DND-41 (cell line): ENCODE measurements at regions not wholly inside any gene's neighbourhood (a gene's known extent, or its start where the extent isn't known, plus 50 kb on each side); places are given as distances from the start of the nearest gene placed in this dataset.

Experiments
- ATAC-seq: fragments of 200-7000 bp; cut with Tn5 transposase; 3 replicates; pipeline ENCODE4 v1.9.1; 2021; ENCODE audit warnings: low read depth; ENCODE audit not compliant: insufficient read depth
- DNase-seq: peaks from one replicate; pipeline ENCODE4 v3.0.0-alpha.2; 2020
- H2AFZ ChIP-seq: 2 replicates; pipeline ENCODE4 v1.6.0; 2012; ENCODE audit warnings: low read depth, low read length
- H3K27ac ChIP-seq: 2 replicates; pipeline ENCODE4 v1.5.1; 2012; ENCODE audit warnings: low read length, inconsistent platforms
- H3K27me3 ChIP-seq: fragments of 200-600 bp; sonication (generic); 2 replicates; pipeline ENCODE4 v1.6.0; 2012; ENCODE audit warnings: low read length, mild to moderate bottlenecking, inconsistent platforms; ENCODE audit not compliant: insufficient read depth, poor library complexity
- H3K36me3 ChIP-seq: 2 replicates; pipeline ENCODE4 v1.5.1; 2012; ENCODE audit warnings: low read length, inconsistent platforms; ENCODE audit not compliant: insufficient read depth
- H3K4me1 ChIP-seq: 2 replicates; pipeline ENCODE4 v1.5.1; 2012; ENCODE audit warnings: mild to moderate bottlenecking, low read length; ENCODE audit not compliant: insufficient read depth
- H3K4me2 ChIP-seq: 2 replicates; pipeline ENCODE4 v1.6.0; 2012; ENCODE audit warnings: mild to moderate bottlenecking, moderate library complexity, low read length, inconsistent platforms; ENCODE audit not compliant: insufficient read depth
- H3K4me3 ChIP-seq, 2 experiments: fragments of 200-600 bp in 1 of 2; shearing (Covaris generic) in 1 of 2; 2 replicates each; pipeline ENCODE4 v1.5.1; 2012 to 2016; ENCODE audit warnings: inconsistent platforms in 2 of 2, low read length in 2 of 2, mild to moderate bottlenecking in 2 of 2, low read depth in 1 of 2, moderate library complexity in 1 of 2
- H3K79me2 ChIP-seq: 2 replicates; pipeline ENCODE4 v1.6.0; 2012; ENCODE audit warnings: low read length, inconsistent platforms; ENCODE audit not compliant: insufficient read depth
- H3K9ac ChIP-seq: 2 replicates; pipeline ENCODE4 v1.6.0; 2012; ENCODE audit warnings: low read depth, mild to moderate bottlenecking, inconsistent platforms, low read length, moderate library complexity
- H3K9me3 ChIP-seq: 2 replicates; pipeline ENCODE4 v1.5.1; 2012; ENCODE audit warnings: low read length, moderate library complexity, mild to moderate bottlenecking, inconsistent platforms; ENCODE audit not compliant: insufficient read depth, severe bottlenecking
- H4K20me1 ChIP-seq: 2 replicates; pipeline ENCODE4 v1.6.0; 2012; ENCODE audit warnings: low read length; ENCODE audit not compliant: insufficient read depth
- CTCF ChIP-seq: IDR thresholded peaks from 2 replicates; pipeline ENCODE4 v1.5.1; 2012; ENCODE audit warnings: borderline replicate concordance, low read length, moderate library complexity, mild to moderate bottlenecking; ENCODE audit not compliant: poor library complexity, severe bottlenecking; ENCODE audit errors: extremely low read depth
- EZH2 ChIP-seq: IDR thresholded peaks from 3 replicates; pipeline ENCODE4 v1.6.1; 2012; ENCODE audit warnings: borderline replicate concordance, low read depth, mild to moderate bottlenecking, moderate library complexity, low read length, inconsistent platforms; ENCODE audit not compliant: severe bottlenecking

GRCh38 chr2:146415291-146415690 is 1429.5 kb upstream of the ACVR2A start:
- no peaks in the 10 kb centered on the region for H4K20me1 ChIP-seq
- H3K27ac ChIP-seq, result no peak overlapping the region
- H3K4me2 ChIP-seq, result no peak overlapping the region
- H3K4me3 ChIP-seq, result no peak overlapping the region
- ATAC-seq (no peak), DNase-seq (no peak)
- no peaks in the 10 kb centered on the region for H3K27me3 ChIP-seq
- H3K36me3 ChIP-seq, result no peaks in the 10 kb centered on the region
- no peak overlapping the region for H2AFZ ChIP-seq
- no peak overlapping the region for H3K9ac ChIP-seq
- H3K79me2 ChIP-seq, result no peaks in the 10 kb centered on the region
- H3K4me1 ChIP-seq, result peaks cover 3% of the 10 kb centered on the region; the same call in 1 of the 2 replicates
- TF ChIP-seq EZH2 (no peak), CTCF (no peak)
- no peaks in the 10 kb centered on the region for H3K9me3 ChIP-seq

- H4K20me1 ChIP-seq, result no peaks in the 10 kb centered on the region
- H3K4me2 ChIP-seq, result no peak overlapping the region
- H3K27me3 ChIP-seq, result no peaks in the 10 kb centered on the region
- TF ChIP-seq EZH2 (no peak), CTCF (no peak)
- no peaks in the 10 kb centered on the region for H3K36me3 ChIP-seq
- no peaks in the 10 kb centered on the region for H3K79me2 ChIP-seq
- no peak overlapping the region for H3K9ac ChIP-seq
- peaks cover 3% of the 10 kb centered on the region; the same call in 1 of the 2 replicates for H3K4me1 ChIP-seq
- H3K9me3 ChIP-seq, result no peaks in the 10 kb centered on the region
- no peak overlapping the region for H3K27ac ChIP-seq
- ATAC-seq (no peak), DNase-seq (no peak)
- H3K4me3 ChIP-seq, result no peak overlapping the region
- H2AFZ ChIP-seq, result no peak overlapping the region
Observed at GRCh38 chr2:146414456-146414855, 1430.4 kb upstream of the ACVR2A start.

- Histone ChIP-seq H3K79me2 (no peaks in the 10 kb centered on the region), H3K4me3 (no peak overlapping the region), H4K20me1 (no peaks in the 10 kb centered on the region), H3K4me1 (peaks cover 3% of the 10 kb centered on the region; the same call in 1 of the 2 replicates), H2AFZ (no peak overlapping the region), H3K27me3 (no peaks in the 10 kb centered on the region), H3K27ac (no peak overlapping the region), H3K36me3 (no peaks in the 10 kb centered on the region), H3K4me2 (no peak overlapping the region), H3K9me3 (no peaks in the 10 kb centered on the region), H3K9ac (no peak overlapping the region)
- TF ChIP-seq EZH2 (no peak), CTCF (no peak)
- ATAC-seq (no peak), DNase-seq (no peak)
Observed at GRCh38 chr2:146413086-146413610, 1431.7 kb upstream of the ACVR2A start.
